OCI-LY1 (cell line): ENCODE measurements at regions not wholly inside any gene's neighbourhood (a gene's known extent, or its start where the extent isn't known, plus 50 kb on each side); places are given as distances from the start of the nearest gene placed in this dataset.

Experiments
- H2AFZ ChIP-seq: fragments of 200-600 bp; sonication (generic), shearing (Covaris generic); 2 replicates; pipeline ENCODE4 v1.6.0; 2014; ENCODE audit warnings: antibody characterized with exemption, mild to moderate bottlenecking, low read length
- H3F3A ChIP-seq: fragments of 200-600 bp; sonication (generic), shearing (Covaris generic); 2 replicates; pipeline ENCODE4 v1.6.0; 2014; ENCODE audit warnings: mild to moderate bottlenecking, antibody characterized with exemption, low read length, moderate library complexity; ENCODE audit not compliant: insufficient read depth
- H3K27ac ChIP-seq: fragments of 200-600 bp; sonication (generic); 2 replicates; pipeline ENCODE4 v1.5.1; 2014; ENCODE audit warnings: low read length, mixed run types, mild to moderate bottlenecking, low read depth; ENCODE audit not compliant: poor library complexity, severe bottlenecking
- H3K27me3 ChIP-seq: fragments of 200-600 bp; sonication (generic); 2 replicates; pipeline ENCODE4 v1.6.0; 2014; ENCODE audit warnings: antibody characterized with exemption, mild to moderate bottlenecking, low read length, moderate library complexity; ENCODE audit not compliant: insufficient read depth
- H3K36me3 ChIP-seq: fragments of 200-600 bp; sonication (generic); 2 replicates; pipeline ENCODE4 v1.6.1; 2014; ENCODE audit warnings: mild to moderate bottlenecking, antibody characterized with exemption, low read length, moderate library complexity, mixed read lengths; ENCODE audit not compliant: insufficient read depth
- H3K4me1 ChIP-seq: fragments of 200-600 bp; sonication (generic); 2 replicates; pipeline ENCODE4 v1.5.1; 2014; ENCODE audit warnings: mild to moderate bottlenecking, low read length, moderate library complexity; ENCODE audit not compliant: insufficient read depth, severe bottlenecking
- H3K4me2 ChIP-seq: fragments of 200-600 bp; sonication (generic), shearing (Covaris generic); 2 replicates; pipeline ENCODE4 v1.6.1; 2014; ENCODE audit warnings: low read length
- H3K4me3 ChIP-seq: fragments of 200-600 bp; sonication (generic); 2 replicates; pipeline ENCODE4 v1.5.1; 2014; ENCODE audit warnings: low read length, low read depth, mild to moderate bottlenecking, mixed read lengths; ENCODE audit not compliant: poor library complexity, severe bottlenecking
- H3K79me2 ChIP-seq: fragments of 200-600 bp; shearing (Covaris generic); 2 replicates; pipeline ENCODE4 v1.6.1; 2016; ENCODE audit warnings: mixed run types, low read length, mixed read lengths; ENCODE audit not compliant: insufficient read depth
- H3K9ac ChIP-seq: fragments of 200-600 bp; sonication (generic), shearing (Covaris generic); 2 replicates; pipeline ENCODE4 v1.6.1; 2014; ENCODE audit warnings: mild to moderate bottlenecking, low read length, mixed read lengths
- H3K9me2 ChIP-seq: fragments of 200-600 bp; sonication (generic), shearing (Covaris generic); 2 replicates; pipeline ENCODE4 v1.6.1; 2014; ENCODE audit warnings: low read depth, mild to moderate bottlenecking, low read length, mixed read lengths
- H3K9me3 ChIP-seq: fragments of 200-600 bp; shearing (Covaris generic); 2 replicates; pipeline ENCODE4 v1.6.1; 2014; ENCODE audit warnings: low read length, mixed read lengths
- H4K20me1 ChIP-seq: fragments of 200-600 bp; sonication (generic), shearing (Covaris generic); 2 replicates; pipeline ENCODE4 v1.6.0; 2016; ENCODE audit warnings: mild to moderate bottlenecking, low read length; ENCODE audit not compliant: insufficient read depth
- CTCF ChIP-seq: fragments of 200-600 bp; sonication (generic), shearing (Covaris generic); IDR thresholded peaks from 2 replicates; pipeline ENCODE4 v1.5.1; 2017; ENCODE audit warnings: mild to moderate bottlenecking, antibody characterized with exemption, low read length, moderate library complexity, mixed read lengths
- EZH2 ChIP-seq: fragments of 200-600 bp; sonication (generic), shearing (Covaris generic); IDR thresholded peaks from 2 replicates; pipeline ENCODE4 v1.8.0; 2017; ENCODE audit warnings: borderline replicate concordance, mixed run types, mild to moderate bottlenecking, antibody characterized with exemption, low read length, moderate library complexity, mixed read lengths

- Histone ChIP-seq H3K79me2 (peaks cover 73% of the 10 kb centered on the region), H3K36me3 (no peaks in the 10 kb centered on the region; the same call in 1 of the 2 replicates), H3K4me2 (peak overlapping the region; percentile 29), H2AFZ (no peak overlapping the region), H3K9me3 (no peaks in the 10 kb centered on the region), H3F3A (no peaks in the 10 kb centered on the region), H3K9ac (peak overlapping the region; percentile 36; the same call in 1 of the 2 replicates), H3K4me1 (peaks cover 100% of the 10 kb centered on the region), H4K20me1 (no peaks in the 10 kb centered on the region), H3K9me2 (no peaks in the 10 kb centered on the region), H3K27ac (peak overlapping the region; percentile 89), H3K4me3 (peak overlapping the region; percentile 25), H3K27me3 (no peaks in the 10 kb centered on the region)
- TF ChIP-seq CTCF = no peak
- TF ChIP-seq EZH2 = no peak
Observed at GRCh38 chr5:124658867-124659557, 87.4 kb downstream of the ZNF608 start.

- Histone ChIP-seq H3K4me3 (peak overlapping the region; percentile 43), H3F3A (peaks cover 1% of the 10 kb centered on the region; the same call in 1 of the 2 replicates), H3K27me3 (no peaks in the 10 kb centered on the region), H3K4me1 (peaks cover 100% of the 10 kb centered on the region), H3K27ac (peak overlapping the region; percentile 89), H3K9me2 (no peaks in the 10 kb centered on the region), H4K20me1 (no peaks in the 10 kb centered on the region), H3K9ac (peak overlapping the region; percentile 52; the same call in 1 of the 2 replicates), H2AFZ (no peak overlapping the region), H3K4me2 (peak overlapping the region; percentile 68), H3K36me3 (no peaks in the 10 kb centered on the region; the same call in 1 of the 2 replicates), H3K9me3 (no peaks in the 10 kb centered on the region), H3K79me2 (peaks cover 65% of the 10 kb centered on the region)
- TF ChIP-seq CTCF = no peak
Observed at GRCh38 chr5:124655921-124656511, 90.4 kb downstream of the ZNF608 start.

GRCh38 chr5:124655251-124655917 lies 91.1 kb downstream of the ZNF608 start:
- Histone ChIP-seq H3K4me1 (peaks cover 100% of the 10 kb centered on the region), H4K20me1 (no peaks in the 10 kb centered on the region), H3K36me3 (no peaks in the 10 kb centered on the region; the same call in 1 of the 2 replicates), H3K9me3 (no peaks in the 10 kb centered on the region), H3K4me3 (peak overlapping the region; percentile 43), H3K9me2 (no peaks in the 10 kb centered on the region), H3K4me2 (peak overlapping the region; percentile 68), H3K27me3 (no peaks in the 10 kb centered on the region), H2AFZ (no peak overlapping the region), H3K9ac (peak overlapping the region; percentile 27; the same call in 1 of the 2 replicates), H3F3A (peaks cover 7% of the 10 kb centered on the region), H3K27ac (peak overlapping the region; percentile 89), H3K79me2 (peaks cover 60% of the 10 kb centered on the region)
- TF ChIP-seq CTCF (no peak), EZH2 (no peak)
